ENCODE measurements at regions not wholly inside any gene's neighbourhood (a gene's known extent, or its start where the extent isn't known, plus 50 kb on each side); places are given as distances from the start of the nearest gene placed in this dataset.
"Not testable (repeated sequence)": the region's sequence is repeated elsewhere in the genome, so short reads cannot be mapped to it uniquely, and the experiment has no call there.

GRCh38 chrX:39691724-39692123 lies 406.0 kb downstream of the BCOR start:
- ChIA-PET POLR2A (no interaction called here), CTCF (no interaction called here)
- DNase-seq (ENCODE audit: low read depth), result no peak
- TF ChIP-seq CTCF (IDR thresholded peaks at IDR 0.05; ENCODE audit: insufficient read depth, low read depth, low read length), result no peak
- H3K4me3 ChIP-seq (ENCODE audit: low read depth, low read length), result no peak overlapping the region
- no peaks in the 10 kb centered on the region for H3K36me3 ChIP-seq (ENCODE audit: control insufficient read depth, insufficient read depth, low read length)
- no peaks in the 10 kb centered on the region for H3K27me3 ChIP-seq (ENCODE audit: control insufficient read depth, insufficient read depth, low read length)

- POLR2A ChIA-PET, result no interaction called here
Observed at GRCh38 chrX:39692796-39693195, 405.0 kb downstream of the BCOR start.

GRCh38 chrX:39693298-39693697 lies 404.5 kb downstream of the BCOR start:
- Histone ChIP-seq H3K36me3 (ENCODE audit: control insufficient read depth, insufficient read depth, low read length) (no peaks in the 10 kb centered on the region), H3K4me3 (ENCODE audit: low read depth, low read length) (no peak overlapping the region), H3K27me3 (ENCODE audit: control insufficient read depth, insufficient read depth, low read length) (no peaks in the 10 kb centered on the region)
- DNase-seq (ENCODE audit: low read depth), result no peak
- TF ChIP-seq CTCF (IDR thresholded peaks at IDR 0.05; ENCODE audit: insufficient read depth, low read depth, low read length), result no peak
- CTCF ChIA-PET, result no interaction called here
- POLR2A ChIA-PET, result no interaction called here

More at GRCh38 chrX:39692796-39693195, 405.0 kb downstream of the BCOR start:
- CTCF ChIA-PET, result no interaction called here
- no peaks in the 10 kb centered on the region for H3K36me3 ChIP-seq (ENCODE audit: control insufficient read depth, insufficient read depth, low read length)
- H3K27me3 ChIP-seq (ENCODE audit: control insufficient read depth, insufficient read depth, low read length), result no peaks in the 10 kb centered on the region
- no peak for TF ChIP-seq CTCF (IDR thresholded peaks at IDR 0.05; ENCODE audit: insufficient read depth, low read depth, low read length)
- H3K4me3 ChIP-seq (ENCODE audit: low read depth, low read length), result no peak overlapping the region
- no peak for DNase-seq (ENCODE audit: low read depth)

- POLR2A ChIA-PET, result interaction anchor here (0.6 kb wide), 1 partner anchor 436 kb away, joined by 3 read pairs; no protein-coding TSS in a partner anchor
Observed at GRCh38 chrX:39702636-39703035, 395.1 kb downstream of the BCOR start.

GRCh38 chrX:39703307-39703706 lies 394.5 kb downstream of the BCOR start:
- Histone ChIP-seq H3K4me3 (ENCODE audit: low read depth, low read length) (no peak overlapping the region), H3K36me3 (ENCODE audit: control insufficient read depth, insufficient read depth, low read length) (no peaks in the 10 kb centered on the region)
- POLR2A ChIA-PET, result no interaction called here

More at GRCh38 chrX:39702636-39703035, 395.1 kb downstream of the BCOR start:
- H3K4me3 ChIP-seq (ENCODE audit: low read depth, low read length); DNase-seq (ENCODE audit: low read depth); CTCF ChIA-PET; H3K36me3 ChIP-seq (ENCODE audit: control insufficient read depth, insufficient read depth, low read length); H3K27me3 ChIP-seq (ENCODE audit: control insufficient read depth, insufficient read depth, low read length): not testable (repeated sequence)

More at GRCh38 chrX:39703307-39703706, 394.5 kb downstream of the BCOR start:
- TF ChIP-seq CTCF (IDR thresholded peaks at IDR 0.05; ENCODE audit: insufficient read depth, low read depth, low read length), result no peak
- DNase-seq (ENCODE audit: low read depth), result no peak
- H3K27me3 ChIP-seq (ENCODE audit: control insufficient read depth, insufficient read depth, low read length), result no peaks in the 10 kb centered on the region
- CTCF ChIA-PET, result no interaction called here

All from BJ (cell line).